ENCODE measurements at regions not wholly inside any gene's neighbourhood (a gene's known extent, or its start where the extent isn't known, plus 50 kb on each side); places are given as distances from the start of the nearest gene placed in this dataset.

GRCh38 chr15:46301826-46302225, 667.0 kb downstream of the SQOR start:
- Histone ChIP-seq H3K4me3 (ENCODE audit: low read length in 2 of 2) (no peak overlapping the region), H3K9me3 (ENCODE audit: control insufficient read depth in 2 of 2, insufficient read depth in 1 of 2, low read length in 1 of 2) (no peaks in the 10 kb centered on the region), H3K27ac (ENCODE audit: low read depth in 1 of 2, low read length in 1 of 2) (no peak overlapping the region), H3K36me3 (ENCODE audit: control insufficient read depth in 2 of 2, insufficient read depth in 2 of 2, low read length in 1 of 2) (no peaks in the 10 kb centered on the region), H3K4me1 (ENCODE audit: control insufficient read depth in 2 of 2, insufficient read depth in 2 of 2, low read length in 2 of 2) (no peaks in the 10 kb centered on the region), H3K27me3 (ENCODE audit: control insufficient read depth in 2 of 2, insufficient read depth in 1 of 2, low read length in 1 of 2) (no peaks in the 10 kb centered on the region)
- WGBS, result 92% methylated on average over 6 of the region's 6 CpGs
- DNase-seq (ENCODE audit: low read depth in 6 of 9, low spot score in 9 of 9), result no peak

DNA sequence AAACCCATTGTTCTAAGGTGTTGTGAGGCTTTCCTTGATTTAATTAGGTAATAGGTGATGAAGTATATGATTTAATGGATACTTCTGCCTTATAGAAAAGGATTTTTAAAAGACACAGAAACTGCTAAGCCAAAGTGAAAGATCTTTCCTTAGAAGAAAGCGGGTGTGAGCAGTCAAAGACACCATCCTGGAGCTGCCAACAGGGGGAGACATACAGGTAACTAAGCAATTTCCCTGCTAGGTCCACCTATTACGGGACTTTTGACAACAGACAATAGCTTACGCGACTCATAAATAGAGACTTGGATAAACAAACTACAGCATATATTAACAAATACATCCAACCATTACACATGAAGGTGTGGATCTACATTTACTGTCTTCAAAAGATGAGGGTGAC, 669.5 kb downstream of the SQOR start:
- H3K9me3 ChIP-seq (ENCODE audit: control insufficient read depth in 2 of 2, insufficient read depth in 1 of 2, low read length in 1 of 2), result no peaks in the 10 kb centered on the region
- H3K4me3 ChIP-seq (ENCODE audit: low read length in 2 of 2), result no peak overlapping the region
- no peaks in the 10 kb centered on the region for H3K36me3 ChIP-seq (ENCODE audit: control insufficient read depth in 2 of 2, insufficient read depth in 2 of 2, low read length in 1 of 2)
- no peak for DNase-seq (ENCODE audit: low read depth in 6 of 9, low spot score in 9 of 9)
- no peaks in the 10 kb centered on the region for H3K27me3 ChIP-seq (ENCODE audit: control insufficient read depth in 2 of 2, insufficient read depth in 1 of 2, low read length in 1 of 2)
- H3K4me1 ChIP-seq (ENCODE audit: control insufficient read depth in 2 of 2, insufficient read depth in 2 of 2, low read length in 2 of 2), result no peaks in the 10 kb centered on the region
- no peak overlapping the region for H3K27ac ChIP-seq (ENCODE audit: low read depth in 1 of 2, low read length in 1 of 2)
- WGBS, result 86% methylated on average over 4 of the region's 4 CpGs

GRCh38 chr15:46307746-46308145, 672.9 kb downstream of the SQOR start:
- 84% methylated on average over 4 of the region's 4 CpGs for WGBS
- Histone ChIP-seq H3K4me3 (ENCODE audit: low read length in 2 of 2) (no peak overlapping the region), H3K27me3 (ENCODE audit: control insufficient read depth in 2 of 2, insufficient read depth in 1 of 2, low read length in 1 of 2) (no peaks in the 10 kb centered on the region), H3K4me1 (ENCODE audit: control insufficient read depth in 2 of 2, insufficient read depth in 2 of 2, low read length in 2 of 2) (no peaks in the 10 kb centered on the region), H3K27ac (ENCODE audit: low read depth in 1 of 2, low read length in 1 of 2) (no peak overlapping the region), H3K9me3 (ENCODE audit: control insufficient read depth in 2 of 2, insufficient read depth in 1 of 2, low read length in 1 of 2) (no peaks in the 10 kb centered on the region), H3K36me3 (ENCODE audit: control insufficient read depth in 2 of 2, insufficient read depth in 2 of 2, low read length in 1 of 2) (no peaks in the 10 kb centered on the region)
- DNase-seq (ENCODE audit: low read depth in 6 of 9, low spot score in 9 of 9), result no peak

DNA sequence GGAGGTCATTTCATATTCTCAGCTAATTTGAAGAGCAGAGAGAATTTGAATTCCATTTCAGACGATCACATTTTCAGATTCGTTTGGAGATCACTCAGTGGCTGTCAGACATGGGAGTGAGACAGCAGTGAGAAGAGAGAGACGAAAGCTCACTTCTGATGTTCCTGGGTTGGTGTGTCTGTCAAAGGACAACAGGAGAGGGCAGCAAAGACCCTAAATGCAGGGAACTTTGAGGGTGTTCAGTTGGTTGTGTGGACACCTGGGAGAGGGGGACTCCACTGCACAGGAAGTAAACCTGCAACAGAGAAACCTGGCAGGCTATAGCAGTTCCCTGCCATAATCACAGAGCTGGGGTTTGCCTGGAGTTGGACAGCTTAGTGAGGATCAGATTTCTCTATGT, 675.1 kb downstream of the SQOR start:
- Histone ChIP-seq H3K4me3 (ENCODE audit: low read length in 2 of 2) (no peak overlapping the region), H3K4me1 (ENCODE audit: control insufficient read depth in 2 of 2, insufficient read depth in 2 of 2, low read length in 2 of 2) (no peaks in the 10 kb centered on the region), H3K27me3 (ENCODE audit: control insufficient read depth in 2 of 2, insufficient read depth in 1 of 2, low read length in 1 of 2) (no peaks in the 10 kb centered on the region), H3K9me3 (ENCODE audit: control insufficient read depth in 2 of 2, insufficient read depth in 1 of 2, low read length in 1 of 2) (no peaks in the 10 kb centered on the region), H3K27ac (ENCODE audit: low read depth in 1 of 2, low read length in 1 of 2) (no peak overlapping the region), H3K36me3 (ENCODE audit: control insufficient read depth in 2 of 2, insufficient read depth in 2 of 2, low read length in 1 of 2) (no peaks in the 10 kb centered on the region)
- WGBS, result 80% methylated on average over 3 of the region's 3 CpGs
- no peak for DNase-seq (ENCODE audit: low read depth in 6 of 9, low spot score in 9 of 9)

DNA sequence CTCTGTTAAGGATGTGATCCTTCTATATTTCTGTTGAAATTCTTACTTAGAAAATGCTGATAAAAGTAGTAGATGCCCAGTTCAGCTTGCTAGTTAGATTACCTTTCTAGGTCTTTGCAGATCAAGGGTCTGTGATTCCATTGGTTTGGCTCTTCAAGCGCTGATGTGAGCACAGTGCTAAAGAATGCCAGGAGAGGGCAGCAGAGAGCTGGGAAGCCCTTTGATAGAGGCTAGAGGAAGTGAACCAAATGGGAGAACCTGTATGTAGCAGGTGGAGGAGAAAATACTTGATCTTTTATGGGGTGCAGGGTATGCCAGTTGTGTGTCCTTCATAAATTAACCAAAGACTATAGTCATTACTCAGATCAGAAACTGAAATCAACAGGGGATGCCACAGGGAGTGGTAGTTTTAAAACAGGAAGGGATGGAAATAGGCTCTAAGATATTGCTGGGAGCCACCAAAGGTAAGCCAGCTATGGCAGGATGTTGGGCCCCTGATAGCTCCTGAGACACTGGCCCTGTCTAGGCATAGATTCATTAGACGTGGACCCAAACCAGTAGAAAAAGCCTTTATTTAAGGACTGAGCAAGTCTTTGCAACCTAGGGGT, 677.4 kb downstream of the SQOR start:
- DNase-seq (ENCODE audit: low read depth in 6 of 9, low spot score in 9 of 9), result peak; percentile 9 to 59 (median 20)
- H3K9me3 ChIP-seq (ENCODE audit: control insufficient read depth in 2 of 2, insufficient read depth in 1 of 2, low read length in 1 of 2), result no peaks in the 10 kb centered on the region
- no peaks in the 10 kb centered on the region for H3K27me3 ChIP-seq (ENCODE audit: control insufficient read depth in 2 of 2, insufficient read depth in 1 of 2, low read length in 1 of 2)
- 29% methylated on average over 2 of the region's 2 CpGs for WGBS
- H3K36me3 ChIP-seq (ENCODE audit: control insufficient read depth in 2 of 2, insufficient read depth in 2 of 2, low read length in 1 of 2), result no peaks in the 10 kb centered on the region
- H3K4me1 ChIP-seq (ENCODE audit: control insufficient read depth in 2 of 2, insufficient read depth in 2 of 2, low read length in 2 of 2), result no peaks in the 10 kb centered on the region
- no peak overlapping the region for H3K4me3 ChIP-seq (ENCODE audit: low read length in 2 of 2)
- no peak overlapping the region for H3K27ac ChIP-seq (ENCODE audit: low read depth in 1 of 2, low read length in 1 of 2)

DNA sequence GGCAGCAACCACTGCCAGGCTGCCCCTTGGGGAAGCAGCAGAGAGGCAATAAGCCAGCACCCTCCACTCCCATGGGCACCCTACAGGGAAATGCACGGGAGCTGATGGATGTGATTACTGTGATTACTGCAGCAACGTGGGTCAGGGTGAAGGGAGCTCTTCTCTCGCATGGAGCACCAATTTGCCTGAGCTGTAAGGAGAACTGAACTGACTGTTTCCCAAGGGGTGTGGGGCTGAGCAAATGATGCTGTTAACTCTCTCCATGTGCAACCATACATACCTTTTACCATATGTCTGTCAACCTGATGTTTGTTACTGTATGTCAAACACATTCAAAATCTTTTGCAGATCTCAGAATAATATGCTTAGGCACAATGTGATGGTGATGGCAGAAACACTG, 680.6 kb downstream of the SQOR start:
- no peak overlapping the region for H3K27ac ChIP-seq (ENCODE audit: low read depth in 1 of 2, low read length in 1 of 2)
- no peaks in the 10 kb centered on the region for H3K4me1 ChIP-seq (ENCODE audit: control insufficient read depth in 2 of 2, insufficient read depth in 2 of 2, low read length in 2 of 2)
- 50% methylated on average over 3 of the region's 3 CpGs for WGBS

GRCh38 chr15:46316024-46316423, 681.2 kb downstream of the SQOR start:
- Histone ChIP-seq H3K36me3 (ENCODE audit: control insufficient read depth in 2 of 2, insufficient read depth in 2 of 2, low read length in 1 of 2) (no peaks in the 10 kb centered on the region), H3K9me3 (ENCODE audit: control insufficient read depth in 2 of 2, insufficient read depth in 1 of 2, low read length in 1 of 2) (no peaks in the 10 kb centered on the region), H3K4me3 (ENCODE audit: low read length in 2 of 2) (no peak overlapping the region), H3K27me3 (ENCODE audit: control insufficient read depth in 2 of 2, insufficient read depth in 1 of 2, low read length in 1 of 2) (no peaks in the 10 kb centered on the region), H3K27ac (ENCODE audit: low read depth in 1 of 2, low read length in 1 of 2) (no peak overlapping the region), H3K4me1 (ENCODE audit: control insufficient read depth in 2 of 2, insufficient read depth in 2 of 2, low read length in 2 of 2) (no peaks in the 10 kb centered on the region)
- DNase-seq (ENCODE audit: low read depth in 6 of 9, low spot score in 9 of 9), result no peak
- WGBS, result 95% methylated on average over 1 of the region's 1 CpG

More for the DNA sequence above, 680.6 kb downstream of the SQOR start:
- Histone ChIP-seq H3K9me3 (ENCODE audit: control insufficient read depth in 2 of 2, insufficient read depth in 1 of 2, low read length in 1 of 2) (no peaks in the 10 kb centered on the region), H3K27me3 (ENCODE audit: control insufficient read depth in 2 of 2, insufficient read depth in 1 of 2, low read length in 1 of 2) (no peaks in the 10 kb centered on the region), H3K36me3 (ENCODE audit: control insufficient read depth in 2 of 2, insufficient read depth in 2 of 2, low read length in 1 of 2) (no peaks in the 10 kb centered on the region), H3K4me3 (ENCODE audit: low read length in 2 of 2) (no peak overlapping the region)
- DNase-seq (ENCODE audit: low read depth in 6 of 9, low spot score in 9 of 9), result no peak

- H3K27me3 ChIP-seq (ENCODE audit: control insufficient read depth in 2 of 2, insufficient read depth in 1 of 2, low read length in 1 of 2), result no peaks in the 10 kb centered on the region
- H3K4me3 ChIP-seq (ENCODE audit: low read length in 2 of 2), result no peak overlapping the region
- H3K36me3 ChIP-seq (ENCODE audit: control insufficient read depth in 2 of 2, insufficient read depth in 2 of 2, low read length in 1 of 2), result no peaks in the 10 kb centered on the region
- H3K27ac ChIP-seq (ENCODE audit: low read depth in 1 of 2, low read length in 1 of 2), result no peak overlapping the region
- no peaks in the 10 kb centered on the region for H3K9me3 ChIP-seq (ENCODE audit: control insufficient read depth in 2 of 2, insufficient read depth in 1 of 2, low read length in 1 of 2)
- 97% methylated on average over 2 of the region's 2 CpGs for WGBS
- no peaks in the 10 kb centered on the region for H3K4me1 ChIP-seq (ENCODE audit: control insufficient read depth in 2 of 2, insufficient read depth in 2 of 2, low read length in 2 of 2)
- DNase-seq (ENCODE audit: low read depth in 6 of 9, low spot score in 9 of 9), result no peak
Observed at GRCh38 chr15:46317029-46317428, 682.2 kb downstream of the SQOR start.

DNA sequence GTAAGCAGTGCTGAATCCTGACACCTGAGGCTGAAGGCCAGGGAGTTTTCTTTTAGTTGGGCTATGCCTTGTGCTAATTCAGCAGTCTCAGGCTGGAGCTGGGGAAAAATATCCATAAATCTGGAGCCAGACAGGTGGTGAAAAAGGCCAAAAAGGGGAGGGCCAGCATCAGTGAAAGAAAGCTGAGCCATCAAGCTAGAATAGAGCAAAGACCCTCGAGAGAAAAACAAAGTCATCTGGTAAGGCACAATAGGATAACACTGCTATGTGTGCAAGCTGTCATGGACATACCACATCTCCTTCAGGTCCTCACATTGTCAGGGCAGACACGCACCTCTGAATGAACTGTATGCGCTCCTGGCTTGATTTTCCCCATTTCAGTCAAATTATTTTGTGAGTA, 687.9 kb downstream of the SQOR start:
- no peak overlapping the region for H3K4me3 ChIP-seq (ENCODE audit: low read length in 2 of 2)
- H3K36me3 ChIP-seq (ENCODE audit: control insufficient read depth in 2 of 2, insufficient read depth in 2 of 2, low read length in 1 of 2), result no peaks in the 10 kb centered on the region
- no peaks in the 10 kb centered on the region for H3K4me1 ChIP-seq (ENCODE audit: control insufficient read depth in 2 of 2, insufficient read depth in 2 of 2, low read length in 2 of 2)
- no peak overlapping the region for H3K27ac ChIP-seq (ENCODE audit: low read depth in 1 of 2, low read length in 1 of 2)
- H3K9me3 ChIP-seq (ENCODE audit: control insufficient read depth in 2 of 2, insufficient read depth in 1 of 2, low read length in 1 of 2), result no peaks in the 10 kb centered on the region
- 90% methylated on average over 3 of the region's 3 CpGs for WGBS
- no peaks in the 10 kb centered on the region for H3K27me3 ChIP-seq (ENCODE audit: control insufficient read depth in 2 of 2, insufficient read depth in 1 of 2, low read length in 1 of 2)
- DNase-seq (ENCODE audit: low read depth in 6 of 9, low spot score in 9 of 9), result no peak

DNA sequence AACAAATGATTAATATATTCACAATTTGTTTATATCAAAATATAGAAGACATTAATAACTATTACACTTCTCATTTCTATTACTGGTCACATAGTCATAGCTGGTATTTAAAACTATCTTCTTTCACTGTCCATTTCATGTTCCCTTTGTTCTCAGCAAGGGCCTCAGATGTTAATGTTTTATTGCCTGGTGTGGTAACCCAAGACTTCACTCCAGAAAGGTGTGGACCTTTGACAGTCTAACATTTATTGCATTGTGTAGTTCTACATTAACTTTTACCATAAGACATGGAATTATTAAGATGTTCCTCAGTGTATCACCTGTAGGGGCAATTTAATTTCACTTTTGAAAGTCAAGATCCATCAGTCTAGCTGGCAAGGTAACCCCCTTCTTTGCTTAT, 691.3 kb downstream of the SQOR start:
- Histone ChIP-seq H3K27me3 (ENCODE audit: control insufficient read depth in 2 of 2, insufficient read depth in 1 of 2, low read length in 1 of 2) (no peaks in the 10 kb centered on the region), H3K4me3 (ENCODE audit: low read length in 2 of 2) (no peak overlapping the region), H3K36me3 (ENCODE audit: control insufficient read depth in 2 of 2, insufficient read depth in 2 of 2, low read length in 1 of 2) (no peaks in the 10 kb centered on the region), H3K27ac (ENCODE audit: low read depth in 1 of 2, low read length in 1 of 2) (no peak overlapping the region), H3K9me3 (ENCODE audit: control insufficient read depth in 2 of 2, insufficient read depth in 1 of 2, low read length in 1 of 2) (no peaks in the 10 kb centered on the region), H3K4me1 (ENCODE audit: control insufficient read depth in 2 of 2, insufficient read depth in 2 of 2, low read length in 2 of 2) (no peaks in the 10 kb centered on the region)
- no peak for DNase-seq (ENCODE audit: low read depth in 6 of 9, low spot score in 9 of 9)

Measured in thymus (tissue), 11 donors.